Left renal cortex interstitium (tissue), 4 donors: ENCODE measurements at regions not wholly inside any gene's neighbourhood (a gene's known extent, or its start where the extent isn't known, plus 50 kb on each side); places are given as distances from the start of the nearest gene placed in this dataset.
A peak's percentile ranks its signal among the peaks of the same experiment; 100 is the strongest.
"Not testable (repeated sequence)": the region's sequence is repeated elsewhere in the genome, so short reads cannot be mapped to it uniquely, and the experiment has no call there.

Experiments used
- DNase-seq, 4 donors: peaks; one replicate each; pipeline ENCODE4 v3.0.0-alpha.2; 2013; ENCODE audit warnings: low read depth in 4 of 4, low spot score in 2 of 4, missing footprints in 1 of 4

DNA sequence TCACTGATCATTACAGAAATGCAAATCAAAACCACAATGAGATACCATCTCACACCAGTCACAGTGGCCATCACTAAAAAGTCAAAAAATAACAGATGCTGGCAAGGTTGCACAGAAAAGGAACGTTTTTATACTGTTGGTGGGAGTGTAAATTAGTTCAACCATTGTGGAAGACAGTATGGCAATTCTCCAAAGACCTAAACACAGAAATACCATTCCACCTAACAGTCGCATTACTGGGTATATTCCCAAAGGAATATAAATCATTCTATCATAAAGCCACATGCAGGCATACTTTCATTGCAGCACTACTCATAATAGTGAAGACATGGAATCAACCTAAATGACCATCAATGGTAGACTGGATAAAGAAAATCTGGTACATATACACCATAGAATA is 83.2 kb upstream of the ARID5B start:
- not testable (repeated sequence) for DNase-seq

DNA sequence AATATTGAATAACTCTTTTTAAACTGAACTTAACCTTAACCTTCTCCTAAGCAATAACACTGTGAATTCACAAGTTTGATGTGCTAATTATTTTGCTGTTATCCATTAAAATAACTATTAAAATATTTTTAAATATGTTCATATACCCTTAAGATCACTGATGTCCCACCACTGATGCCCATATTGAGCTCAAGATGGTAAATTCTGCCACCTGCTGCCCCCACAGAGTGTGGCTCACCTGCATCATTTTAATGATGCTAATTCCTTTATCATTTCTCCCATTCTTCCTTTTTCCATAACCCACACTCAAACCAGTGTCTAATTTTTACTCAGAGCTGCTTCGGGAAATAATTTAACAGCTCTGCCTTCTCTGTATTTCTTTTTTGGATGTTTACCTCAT is 82.3 kb upstream of the ARID5B start:
- no peak for DNase-seq

DNA sequence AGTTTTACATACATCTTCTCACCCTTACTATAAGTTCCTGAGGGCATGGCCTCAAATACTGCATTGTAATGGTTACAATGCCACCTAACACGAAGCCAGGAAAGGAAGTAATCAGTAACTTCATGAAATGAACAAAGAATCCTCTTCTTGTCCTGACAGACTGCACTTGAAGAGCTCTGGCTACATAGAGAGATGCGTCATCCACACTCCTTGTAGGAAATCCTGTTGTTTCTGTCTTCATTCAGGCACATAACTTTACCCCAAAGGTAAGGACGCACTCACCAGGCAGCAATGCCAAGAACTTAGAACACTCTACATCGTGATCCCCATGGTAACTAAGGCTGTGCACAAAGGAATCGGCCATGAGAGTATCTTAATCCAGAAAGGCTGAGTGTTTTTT is 80.3 kb upstream of the ARID5B start:
- DNase-seq: no peak

DNA sequence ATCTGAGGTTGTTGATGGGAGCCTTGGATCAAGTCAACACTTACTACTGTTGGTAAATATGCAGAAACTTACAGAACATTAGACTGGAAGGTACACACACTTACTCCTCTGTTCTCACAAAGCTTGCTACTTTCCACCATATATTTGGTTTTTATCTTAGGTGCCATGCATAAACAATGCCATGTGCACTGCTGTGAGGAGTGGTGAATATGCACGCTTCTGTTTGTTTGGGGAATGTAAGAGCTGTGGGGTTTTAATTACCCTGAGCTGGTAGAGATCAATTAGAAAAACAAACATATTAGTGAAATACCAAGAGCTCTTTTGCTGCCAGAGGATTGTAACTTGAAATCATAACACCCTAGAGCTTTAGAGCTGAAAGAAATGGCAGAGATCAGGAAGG is 79.8 kb upstream of the ARID5B start:
- DNase-seq: no peak

DNA sequence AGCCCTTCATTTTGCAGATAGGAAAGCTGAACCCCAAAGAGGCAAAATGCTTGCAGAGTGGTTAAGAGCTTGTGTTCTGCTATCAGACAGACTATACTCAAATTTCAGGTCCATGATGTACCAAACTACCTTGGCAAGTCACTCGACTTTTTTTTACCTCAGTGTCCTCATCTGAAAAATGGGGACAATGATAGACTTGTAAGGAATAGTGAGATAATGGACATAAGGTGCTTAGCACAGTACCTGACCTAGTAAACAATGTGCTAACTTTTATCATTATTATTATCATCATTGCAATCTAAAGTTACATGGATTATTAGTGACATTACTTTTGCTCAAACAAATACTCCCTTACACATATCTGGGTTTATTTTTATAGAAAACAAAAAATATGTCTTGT is 79.4 kb upstream of the ARID5B start:
- no peak for DNase-seq

DNA sequence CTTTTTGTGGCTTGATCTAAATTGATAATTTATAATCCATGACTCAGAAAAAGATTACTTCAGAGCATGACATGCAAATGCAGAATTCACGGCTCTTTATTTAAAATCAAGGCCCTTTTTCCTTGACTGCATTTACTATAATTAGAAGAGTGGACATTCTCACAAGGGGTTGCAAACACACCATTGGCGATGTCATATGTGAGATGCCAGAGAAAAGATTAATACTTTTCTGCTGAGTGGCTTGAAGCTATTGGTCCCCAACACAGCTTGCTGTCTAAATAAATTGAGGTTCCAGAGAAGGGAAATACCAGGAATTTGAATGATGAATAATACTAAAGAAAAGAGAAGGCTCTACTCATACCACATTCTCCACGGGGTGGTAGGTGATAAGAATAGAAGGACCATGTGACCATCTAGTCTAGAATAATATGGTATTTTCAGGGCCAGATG is 78.7 kb upstream of the ARID5B start:
- DNase-seq: no peak

DNA sequence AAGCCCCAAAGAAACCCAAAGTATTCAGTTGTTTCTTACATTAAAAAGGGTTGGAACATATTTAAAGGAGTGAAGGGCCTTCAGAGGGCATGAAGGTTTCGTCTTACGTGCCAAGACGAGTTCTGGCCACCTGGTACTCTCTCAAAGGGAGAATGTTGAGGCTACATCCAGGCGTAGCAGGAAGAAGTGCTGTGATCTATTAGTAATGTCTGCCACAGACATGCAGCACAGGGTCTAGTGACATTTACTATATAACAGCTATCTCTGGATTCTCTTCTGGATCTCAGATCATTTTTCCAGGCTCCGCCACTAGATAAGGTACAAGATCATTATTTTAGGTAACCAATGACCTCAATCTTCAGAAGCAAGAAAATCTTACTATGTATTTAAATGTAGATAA is 76.5 kb upstream of the ARID5B start:
- DNase-seq: no peak

DNA sequence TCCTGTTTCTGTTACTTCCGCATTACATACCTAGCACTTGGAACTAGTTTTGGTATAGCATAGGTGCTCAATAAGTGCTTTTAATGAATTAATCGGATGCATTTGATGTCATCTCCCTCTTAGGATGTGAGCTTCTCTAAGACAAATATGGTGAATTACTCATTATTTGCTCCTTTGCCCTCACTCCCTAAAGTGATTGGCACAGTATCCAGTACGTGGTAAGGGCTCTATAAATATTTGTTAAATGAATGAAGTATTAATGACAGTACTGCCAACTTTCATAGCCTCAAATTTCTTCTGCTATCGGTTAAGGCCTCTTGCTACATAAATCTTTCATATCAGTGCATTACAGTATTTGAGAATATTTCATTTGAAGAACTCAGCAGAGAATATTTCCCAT is 75.9 kb upstream of the ARID5B start:
- no peak for DNase-seq

DNA sequence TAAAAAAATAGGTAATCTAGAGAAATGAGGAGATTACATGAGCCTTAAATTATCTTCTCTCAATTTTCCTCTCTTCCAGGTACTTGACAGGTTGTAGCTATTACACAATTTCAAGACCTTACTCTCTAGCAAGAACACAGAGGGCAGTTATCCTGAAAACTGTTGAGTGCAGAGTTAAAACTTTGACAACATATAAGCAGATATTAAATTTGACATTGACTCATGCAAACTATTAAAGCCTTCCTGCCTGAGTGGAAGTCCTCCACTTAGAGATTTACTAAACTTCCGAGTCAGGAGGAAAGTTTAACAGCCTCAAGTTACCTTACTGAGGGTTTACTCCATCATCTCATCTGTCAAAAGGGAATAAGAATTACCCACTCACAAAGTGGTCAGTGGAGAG is 73.5 kb upstream of the ARID5B start:
- no peak for DNase-seq

DNA sequence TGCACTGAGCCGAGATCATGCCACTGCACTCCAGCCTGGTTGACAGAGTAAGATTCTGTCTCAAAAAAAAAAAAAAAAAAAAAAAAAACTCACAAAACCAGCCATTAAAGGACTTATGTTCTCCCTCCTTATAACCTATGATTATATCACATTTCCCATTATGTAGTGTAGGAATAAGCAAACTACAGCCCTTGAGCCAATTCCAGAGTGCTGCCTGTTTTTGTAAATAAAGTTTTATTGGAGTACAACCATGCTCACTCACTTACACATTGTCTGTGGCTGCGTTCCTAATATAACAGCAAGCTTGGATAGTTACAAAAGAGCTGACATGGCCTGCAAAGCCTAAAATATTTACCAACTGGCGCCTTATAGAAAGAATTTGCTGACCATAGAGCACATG is 72.7 kb upstream of the ARID5B start:
- no peak for DNase-seq

DNA sequence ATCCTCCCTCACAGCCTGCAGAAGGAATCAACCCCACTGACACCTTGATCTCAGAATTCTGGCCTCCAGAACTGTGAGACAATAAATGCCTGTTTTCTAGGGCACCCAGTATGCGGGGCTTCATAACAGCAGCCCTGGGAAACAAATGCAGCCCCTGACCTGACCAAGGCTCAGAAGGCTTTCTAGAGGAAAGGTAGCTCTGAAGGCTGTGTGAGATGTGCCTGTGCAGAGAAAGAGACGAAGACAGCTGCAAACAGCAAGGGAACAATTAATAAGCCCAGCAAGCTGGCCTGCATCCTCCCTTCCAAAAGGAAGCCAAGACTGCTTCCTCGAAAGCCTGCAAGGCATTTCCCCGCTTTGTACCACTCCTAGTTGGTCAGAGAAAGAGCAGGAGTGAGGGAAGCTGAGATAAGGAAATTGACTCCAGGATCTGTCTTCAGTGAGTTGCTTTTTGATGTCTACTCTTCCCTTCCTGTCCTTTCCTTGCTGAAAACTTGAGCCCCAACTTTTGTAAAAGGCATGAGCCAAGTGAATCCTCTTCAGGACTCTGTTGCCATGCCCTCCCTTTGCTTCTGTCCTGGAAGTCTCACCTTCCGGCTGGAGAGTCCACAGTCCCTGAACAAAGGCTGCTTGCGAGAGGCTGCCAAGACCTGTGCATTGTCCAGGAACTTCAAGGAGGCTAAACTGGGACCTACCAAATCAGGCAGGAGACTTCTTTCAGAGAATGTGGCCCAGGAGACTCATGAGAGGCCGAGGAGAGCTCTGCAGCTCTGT is 71.2 kb upstream of the ARID5B start:
- no peak for DNase-seq

DNA sequence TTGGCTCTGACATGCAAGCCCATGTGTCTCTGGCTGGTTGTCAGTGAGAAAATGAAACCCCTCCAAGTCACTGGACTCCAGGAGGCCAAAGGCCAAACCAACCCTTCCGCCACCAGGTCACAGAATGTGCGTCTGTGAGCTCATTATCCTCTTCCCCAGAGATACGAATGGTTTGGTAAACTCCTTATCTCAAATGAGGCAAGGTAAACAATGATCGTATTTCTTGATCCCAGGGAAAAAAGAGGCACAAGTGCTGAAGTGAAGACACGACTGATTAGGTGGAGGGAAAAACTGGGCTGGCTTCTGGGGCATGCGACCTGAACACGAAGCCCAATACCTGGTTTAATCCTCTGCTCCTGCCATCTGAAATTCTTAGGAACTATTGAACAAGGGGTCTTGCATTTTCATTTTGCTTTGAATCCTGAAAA is 70.6 kb upstream of the ARID5B start:
- DNase-seq: no peak

DNA sequence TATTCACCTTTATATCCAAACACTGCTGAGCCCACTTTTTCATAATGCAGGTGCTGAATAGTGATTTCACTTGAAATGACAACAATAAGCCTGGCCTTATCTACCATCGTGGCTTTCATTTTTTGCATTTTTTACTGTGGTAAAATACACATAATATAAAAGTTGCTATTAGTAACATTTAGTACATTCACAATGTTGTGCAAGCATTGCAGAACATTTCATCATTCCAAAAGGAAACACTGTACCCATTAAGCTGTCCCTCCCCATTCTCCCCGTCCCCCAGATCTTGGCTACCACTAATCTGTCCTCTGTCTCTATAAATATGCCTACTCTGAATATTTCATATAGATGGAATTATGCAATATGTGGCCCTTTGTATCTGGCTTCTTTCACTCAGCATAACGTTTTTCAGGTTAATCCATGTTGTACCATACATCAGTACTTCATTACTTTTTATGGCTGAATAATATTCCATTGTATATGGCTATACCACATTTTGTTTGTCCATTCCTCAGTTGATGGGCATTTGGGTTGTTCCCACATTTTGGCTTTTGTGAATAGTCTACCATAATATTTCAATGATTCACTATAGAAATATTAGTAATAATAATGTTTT is 68.5 kb upstream of the ARID5B start:
- no peak for DNase-seq

DNA sequence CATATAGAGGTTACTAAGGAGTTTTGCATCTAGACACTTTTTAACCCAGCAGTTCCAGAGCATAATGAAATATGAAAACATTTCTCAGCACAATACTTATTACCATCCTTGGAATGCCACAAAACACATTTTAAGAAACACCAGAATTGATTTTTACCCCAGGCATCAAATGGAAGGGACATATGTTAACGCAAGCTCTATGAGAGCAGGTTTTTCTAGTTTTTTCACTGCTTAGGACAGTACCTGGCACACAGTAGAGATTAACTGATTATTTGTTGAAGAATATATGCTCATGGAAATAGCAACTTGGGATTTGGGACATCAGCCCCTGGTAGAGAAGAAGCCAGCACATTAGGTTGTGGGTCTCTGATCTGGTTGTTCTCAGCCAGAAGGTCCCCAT is 67.0 kb upstream of the ARID5B start:
- no peak for DNase-seq

DNA sequence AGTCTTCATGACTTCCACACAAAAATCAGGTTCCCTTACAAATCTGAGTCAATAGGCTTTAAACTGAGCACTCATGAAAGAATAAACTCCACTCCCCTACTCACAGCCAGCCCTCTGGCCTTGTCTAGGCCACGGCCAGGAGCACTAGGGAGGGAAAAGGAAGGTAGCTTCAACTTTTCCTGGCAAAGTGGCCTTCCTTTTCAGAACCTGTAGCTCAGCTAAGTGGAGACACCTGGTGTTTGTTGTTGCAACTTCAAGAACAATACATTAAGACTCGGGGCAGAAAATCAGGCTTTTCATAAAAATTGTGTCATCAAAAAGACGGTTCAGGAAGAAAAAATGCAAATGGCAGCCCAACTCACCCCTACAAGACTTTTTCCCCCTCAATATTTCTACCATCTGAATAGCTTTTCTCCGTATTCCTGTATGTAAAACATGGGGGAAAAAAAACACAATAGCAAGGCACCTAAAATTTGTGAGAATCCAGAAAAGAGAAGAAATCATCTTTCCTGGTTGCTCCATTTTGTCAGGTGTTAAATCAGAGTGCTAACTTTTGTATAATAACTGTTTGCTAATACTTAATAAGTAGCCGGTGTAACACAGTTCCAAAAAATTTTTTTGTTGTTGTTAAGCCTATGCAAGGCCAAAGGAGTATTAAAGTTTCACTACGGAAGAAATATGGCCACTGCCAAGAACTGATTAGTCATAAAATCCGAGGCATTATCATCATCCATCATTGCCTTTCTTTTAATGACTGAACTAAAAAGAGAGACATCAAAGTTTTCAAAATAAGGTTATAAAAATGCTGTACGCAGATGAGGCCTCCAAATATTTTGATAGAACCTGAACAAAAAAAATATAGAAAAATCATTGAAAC is 66.2 kb upstream of the ARID5B start:
- peak in 2 of 4 donors; percentile 28 to 43 for DNase-seq

DNA sequence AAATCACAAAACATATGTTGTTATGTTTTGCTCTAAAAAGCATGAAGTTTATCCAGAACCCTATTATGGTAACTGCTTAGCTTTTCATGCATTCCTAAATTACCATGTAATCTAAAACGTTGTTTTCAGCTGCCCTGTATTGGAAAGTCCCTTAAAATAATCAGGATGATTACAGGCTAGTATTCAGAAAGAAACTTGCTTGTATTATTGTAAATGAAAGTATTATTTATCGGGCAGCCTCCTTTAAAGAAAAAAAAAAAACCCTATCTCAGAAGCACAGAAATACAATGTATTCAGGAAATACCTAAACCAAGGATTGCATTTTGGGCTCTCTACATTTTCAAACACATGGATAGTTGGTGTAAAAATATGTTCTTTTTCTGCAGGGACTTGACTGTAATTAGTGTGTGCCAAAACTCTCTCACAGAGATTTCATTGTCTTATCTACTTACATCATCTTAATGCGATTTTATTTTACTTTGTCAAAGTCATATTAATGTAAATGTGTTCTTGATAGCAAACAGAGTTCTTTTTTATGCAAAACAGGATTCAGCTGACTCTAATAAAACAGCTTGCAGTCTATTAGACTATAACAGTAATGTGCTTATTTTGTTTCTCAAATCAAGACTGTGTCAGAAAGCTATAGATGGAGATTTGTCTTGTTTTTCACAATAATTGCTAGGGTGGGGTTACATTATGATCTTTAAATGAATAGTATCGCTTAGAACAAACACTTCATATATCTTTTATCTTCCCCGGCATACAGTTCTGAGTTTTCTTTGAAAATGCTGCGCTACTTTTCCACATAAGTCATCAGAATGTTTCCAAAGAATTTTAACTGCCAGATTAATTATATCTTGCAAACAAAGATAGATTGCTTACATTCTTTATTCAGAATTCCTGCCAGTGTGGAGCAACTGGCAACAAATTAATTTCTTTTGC is 65.3 kb upstream of the ARID5B start:
- DNase-seq: peak in 3 of 4 donors; percentile 19 to 39 (median 23)

DNA sequence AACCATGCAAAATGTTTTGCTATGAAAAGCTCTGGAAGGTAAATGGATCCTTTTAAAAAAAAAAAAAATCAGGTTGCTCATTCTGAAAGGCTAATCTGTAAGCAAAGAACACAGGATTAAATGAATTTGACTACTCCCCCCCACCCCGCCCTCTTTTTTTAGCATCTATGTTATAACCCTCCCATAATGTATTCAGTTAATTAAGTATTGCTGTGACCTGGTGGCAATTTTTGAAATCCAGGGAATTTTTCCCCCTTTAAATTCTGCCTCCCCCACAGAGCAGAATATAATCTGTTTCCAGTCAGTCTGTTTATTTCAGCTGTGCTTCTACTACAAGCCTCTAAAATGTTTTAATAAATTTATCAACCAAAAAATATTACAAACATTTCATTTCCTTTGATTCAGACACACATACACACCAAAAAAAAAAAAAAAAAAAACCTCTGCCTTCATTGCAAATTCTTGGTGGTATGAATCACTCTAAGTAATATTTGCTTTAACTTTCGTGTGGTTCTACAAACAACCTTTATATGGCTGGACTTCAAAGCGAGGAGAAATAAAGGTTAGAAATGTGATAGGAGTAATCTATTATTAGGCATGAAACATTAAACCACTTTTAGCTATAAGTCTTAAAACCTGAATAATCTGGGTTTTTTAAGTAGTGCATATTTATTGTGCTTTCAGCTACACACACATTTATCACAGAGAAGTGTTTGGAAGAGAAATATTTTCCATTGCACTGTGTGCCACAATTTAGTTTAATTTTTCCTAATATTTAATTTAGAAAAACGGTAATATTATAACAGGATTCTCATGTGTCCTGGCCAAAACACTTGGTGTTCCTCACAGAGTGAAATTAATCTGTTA is 64.4 kb upstream of the ARID5B start:
- DNase-seq: peak in 2 of 4 donors; percentile 36 to 64

DNA sequence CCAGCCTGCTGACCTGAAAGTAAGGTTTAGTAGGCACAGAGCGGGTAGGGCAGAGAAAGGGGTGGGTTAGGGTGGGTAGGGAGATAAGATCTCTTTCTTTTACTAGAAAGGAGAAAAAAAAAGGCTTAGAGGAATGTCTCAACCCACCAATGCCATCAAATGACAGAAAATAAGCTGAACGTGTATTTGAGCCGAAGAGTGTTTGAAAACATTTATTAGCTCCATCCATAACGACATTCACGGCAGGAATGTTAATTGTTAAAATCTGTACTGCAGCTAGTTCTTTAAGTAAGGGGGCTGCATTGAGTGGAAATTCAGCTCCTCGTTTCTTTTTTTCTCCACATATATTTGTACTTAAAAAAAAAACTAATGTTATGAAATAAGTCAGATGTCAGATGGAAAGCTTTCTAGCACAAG is 63.7 kb upstream of the ARID5B start:
- peak in 2 of 4 donors; percentile 33 to 53 for DNase-seq

DNA sequence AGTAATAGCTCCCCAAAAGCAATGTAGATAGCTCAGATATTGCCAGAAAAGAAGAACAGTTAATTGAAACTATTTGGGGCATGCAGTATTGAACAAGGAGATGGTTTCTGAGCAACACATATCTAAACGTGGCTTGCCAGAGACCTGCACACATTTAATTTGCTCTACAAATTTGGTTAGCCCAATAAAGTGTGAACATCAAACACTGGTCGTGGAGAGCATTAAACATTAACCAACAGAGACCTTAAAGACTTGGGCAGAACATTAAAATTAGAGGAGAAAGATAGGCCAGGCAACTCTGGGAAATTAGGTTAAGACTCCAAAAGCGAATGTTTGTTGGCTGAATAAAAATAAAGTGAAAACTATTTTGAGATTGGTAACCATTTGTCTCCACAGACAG is 61.6 kb upstream of the ARID5B start:
- no peak for DNase-seq
